HG03565 (cell line): ENCODE measurements at regions not wholly inside any gene's neighbourhood (a gene's known extent, or its start where the extent isn't known, plus 50 kb on each side); places are given as distances from the start of the nearest gene placed in this dataset.

Experiments used
- ATAC-seq: cut with Tn5 transposase; IDR thresholded peaks from one replicate; pipeline ENCODE4 v1.9.1; 2021; ENCODE audit warnings: mild to moderate bottlenecking, moderate library complexity; ENCODE audit not compliant: unreplicated experiment

DNA sequence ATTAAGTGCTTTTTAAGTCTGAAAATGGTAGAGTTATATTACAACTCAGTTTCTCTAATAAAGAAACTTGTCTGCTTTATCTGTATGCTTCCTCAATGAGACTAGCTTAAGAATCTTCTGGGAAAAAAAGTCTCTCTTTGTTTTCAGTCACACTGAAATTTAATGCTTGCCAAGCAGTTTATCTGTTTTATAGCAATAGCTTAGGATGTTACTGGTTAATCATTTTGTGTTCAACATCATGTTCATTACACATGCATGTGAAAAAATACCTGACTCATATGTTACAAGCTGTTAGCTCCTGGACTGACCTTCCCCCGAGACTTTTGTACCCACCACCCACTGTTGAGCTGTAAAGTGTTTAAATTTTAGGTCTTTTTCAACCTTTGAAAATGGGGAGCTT lies 706.2 kb upstream of the CBLB start:
- ATAC-seq = no peak

DNA sequence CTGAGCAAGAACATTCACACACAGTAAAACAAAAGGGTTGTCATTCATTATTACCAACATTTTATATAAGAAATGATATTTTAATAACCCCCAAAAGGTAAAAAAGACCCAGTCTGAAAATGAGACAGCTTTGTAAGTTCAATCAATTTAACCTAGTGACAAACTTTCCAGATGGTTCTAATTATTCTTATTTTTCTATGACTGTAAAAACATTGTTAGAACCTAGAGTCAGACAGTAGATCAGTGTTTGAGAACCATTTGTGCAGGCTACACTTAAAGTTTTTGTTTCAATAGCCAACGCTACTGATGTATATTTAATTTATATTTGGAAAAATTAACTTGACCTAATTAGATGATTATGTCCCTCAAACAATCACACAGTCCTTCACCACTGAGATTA lies 708.4 kb upstream of the CBLB start:
- no peak for ATAC-seq

DNA sequence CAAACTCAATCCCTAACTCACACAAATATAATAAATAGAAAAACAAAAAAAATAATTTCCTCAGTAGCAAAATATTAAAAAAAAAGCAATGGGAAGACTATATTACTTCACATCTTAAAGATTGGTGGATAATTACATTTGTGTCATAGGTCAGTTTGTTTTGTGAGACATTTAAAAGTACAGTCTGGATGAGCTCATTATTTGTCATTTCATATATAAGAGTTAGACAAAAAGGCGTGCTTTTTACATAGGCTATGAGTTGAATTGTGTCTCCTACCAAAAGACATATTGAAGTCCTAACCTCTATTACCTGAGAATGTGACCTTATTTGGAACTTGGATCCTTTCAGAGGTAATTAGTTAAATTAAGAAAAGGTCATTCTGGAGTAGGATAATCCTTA lies 710.1 kb upstream of the CBLB start:
- no peak for ATAC-seq

DNA sequence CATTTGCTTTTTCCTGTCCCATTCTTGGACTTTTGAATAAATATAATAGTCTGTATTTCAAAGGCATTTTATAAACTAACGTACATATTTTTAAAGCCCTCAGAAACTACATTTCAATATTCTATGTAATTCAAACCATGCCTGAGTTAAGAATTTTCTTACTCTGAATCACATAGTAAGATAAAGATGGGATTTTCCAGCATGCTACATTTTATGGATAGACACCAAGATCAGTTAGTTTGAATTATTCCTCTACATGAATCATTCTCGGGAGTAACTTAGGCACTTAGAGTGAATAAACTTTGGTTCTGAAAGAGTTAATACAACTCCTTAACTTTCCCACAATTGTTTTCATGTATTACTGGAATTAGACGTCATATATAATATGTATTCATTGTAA lies 713.3 kb upstream of the CBLB start:
- ATAC-seq = no peak

DNA sequence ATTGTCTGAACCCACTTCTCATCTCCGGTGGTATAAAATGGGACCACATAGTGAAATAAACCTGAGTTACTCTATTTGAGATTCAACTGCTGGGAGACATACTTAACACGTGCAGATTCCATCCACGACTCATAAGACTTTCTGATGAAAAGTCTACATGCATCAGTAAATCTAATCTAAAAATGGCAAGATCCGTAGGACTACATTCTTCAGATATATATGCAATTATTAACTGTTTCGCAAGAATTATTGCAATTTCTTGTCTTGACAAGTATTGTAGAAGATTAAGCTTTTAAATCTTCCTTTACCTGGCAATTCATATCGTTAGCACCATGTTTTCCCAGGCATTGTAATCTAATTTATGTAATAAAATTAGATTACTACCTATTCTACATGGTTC lies 718.7 kb upstream of the CBLB start:
- ATAC-seq = no peak

DNA sequence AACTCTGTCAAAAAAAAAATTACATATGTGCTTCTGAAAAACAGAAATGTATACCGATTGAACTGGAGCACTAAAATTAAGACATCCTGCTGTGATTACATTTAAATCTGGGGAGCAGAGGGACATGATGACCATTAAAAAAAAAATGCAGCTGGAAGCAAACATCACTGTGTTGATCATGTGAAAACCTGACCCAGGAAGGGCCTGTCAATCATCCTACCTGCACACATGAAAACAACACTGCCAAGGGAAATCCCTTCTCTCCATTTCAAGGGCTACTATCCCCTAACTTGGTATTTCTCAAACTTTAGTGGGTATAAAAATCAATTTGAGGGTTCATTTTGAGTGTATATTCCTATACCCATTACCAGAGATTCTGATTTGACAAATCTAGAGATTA lies 719.9 kb upstream of the CBLB start:
- ATAC-seq = no peak

DNA sequence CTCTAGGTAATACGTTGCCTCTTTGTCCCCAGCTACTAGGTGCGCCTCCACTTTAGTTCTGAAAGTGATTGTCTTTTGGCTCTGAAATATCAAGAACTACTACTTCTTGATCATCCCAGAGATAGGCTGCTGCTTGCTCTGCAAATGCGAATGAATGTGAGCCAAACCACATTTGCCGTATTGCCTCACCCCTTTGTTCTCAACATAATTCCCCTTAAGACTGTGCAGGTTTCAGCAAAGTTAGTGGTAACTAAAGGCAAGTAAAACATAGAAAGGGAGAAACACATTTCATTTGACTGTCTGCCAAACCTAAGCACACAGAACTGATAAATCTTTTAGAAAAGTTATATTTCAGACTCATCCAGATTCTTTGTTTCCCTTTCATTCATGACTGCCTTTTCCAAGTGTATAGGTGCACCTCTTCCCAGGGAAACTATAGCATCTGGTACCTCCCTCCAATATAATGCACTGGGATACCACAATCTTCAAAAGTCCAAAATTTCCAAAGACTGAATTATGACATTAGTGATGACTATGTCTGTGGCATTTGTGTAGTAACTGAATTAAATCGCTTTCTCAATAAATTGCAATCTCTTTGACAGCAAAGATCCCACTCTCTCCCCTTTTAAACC lies 720.6 kb upstream of the CBLB start:
- no peak for ATAC-seq

DNA sequence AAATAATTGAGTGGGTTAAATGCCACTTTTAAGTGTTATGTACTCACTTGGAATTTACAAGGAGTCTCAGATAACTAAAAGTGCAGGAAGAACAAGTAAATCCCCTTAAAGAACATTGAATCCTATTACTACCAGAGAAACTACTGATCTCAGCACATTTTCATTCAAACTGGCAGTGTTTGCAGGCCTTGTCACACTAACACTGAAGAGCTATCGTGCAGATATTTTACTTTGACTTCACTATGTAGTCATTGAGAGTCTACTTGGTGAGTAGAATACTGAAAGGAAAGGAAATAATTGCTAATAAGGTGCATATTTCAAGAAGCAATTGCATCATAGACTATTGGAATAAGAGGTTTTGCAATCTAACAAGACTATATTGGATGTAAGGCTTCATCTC lies 721.4 kb upstream of the CBLB start:
- no peak for ATAC-seq

DNA sequence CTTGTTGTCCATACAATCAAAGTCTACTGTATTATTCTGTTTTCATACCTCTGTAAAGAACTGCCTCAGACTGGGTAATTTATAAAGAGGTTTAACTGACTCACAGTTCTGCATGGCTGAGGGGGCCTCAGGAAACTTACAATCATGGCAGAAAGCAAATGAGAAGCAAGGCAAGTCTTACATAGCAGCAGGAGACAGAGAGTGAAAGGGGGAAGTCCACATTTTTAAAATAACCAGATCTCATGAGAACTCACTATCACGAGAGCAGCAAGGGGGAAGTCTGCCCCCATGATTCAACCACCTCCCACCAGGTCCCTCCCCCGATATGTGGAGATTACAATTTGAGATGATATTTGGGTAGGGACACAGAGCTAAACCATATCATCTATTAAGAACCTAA lies 724.6 kb upstream of the CBLB start:
- no peak for ATAC-seq

DNA sequence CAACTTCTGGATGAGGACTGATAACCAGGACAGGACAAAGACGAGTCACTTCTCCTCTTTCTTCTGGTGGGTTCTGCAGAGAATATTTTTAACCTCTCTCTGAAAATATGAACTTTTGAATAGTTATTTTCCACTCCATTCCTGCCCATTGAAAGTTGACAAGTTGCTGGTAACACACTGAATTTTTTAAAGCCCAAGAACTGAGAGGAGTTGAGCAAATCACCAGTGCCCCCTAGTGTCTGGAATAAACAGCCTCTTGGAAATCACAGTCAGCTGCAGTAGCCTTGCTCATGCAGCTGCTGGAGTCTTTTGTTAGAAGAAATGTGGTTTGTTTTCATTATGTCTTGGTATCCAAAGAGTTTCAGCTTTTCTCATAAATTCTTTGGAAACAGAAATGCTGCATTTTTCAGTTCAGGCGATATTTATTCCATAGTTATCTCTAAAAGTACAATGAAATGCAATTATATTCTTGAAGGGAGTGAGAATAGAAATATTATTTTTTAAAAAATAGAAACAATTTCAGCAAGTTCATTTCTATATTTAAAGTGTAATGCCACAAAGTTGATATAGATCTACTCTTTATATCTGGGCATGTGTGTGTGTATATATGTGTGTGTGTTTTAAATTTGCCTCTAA lies 741.0 kb upstream of the CBLB start:
- ATAC-seq = peak; percentile 82

DNA sequence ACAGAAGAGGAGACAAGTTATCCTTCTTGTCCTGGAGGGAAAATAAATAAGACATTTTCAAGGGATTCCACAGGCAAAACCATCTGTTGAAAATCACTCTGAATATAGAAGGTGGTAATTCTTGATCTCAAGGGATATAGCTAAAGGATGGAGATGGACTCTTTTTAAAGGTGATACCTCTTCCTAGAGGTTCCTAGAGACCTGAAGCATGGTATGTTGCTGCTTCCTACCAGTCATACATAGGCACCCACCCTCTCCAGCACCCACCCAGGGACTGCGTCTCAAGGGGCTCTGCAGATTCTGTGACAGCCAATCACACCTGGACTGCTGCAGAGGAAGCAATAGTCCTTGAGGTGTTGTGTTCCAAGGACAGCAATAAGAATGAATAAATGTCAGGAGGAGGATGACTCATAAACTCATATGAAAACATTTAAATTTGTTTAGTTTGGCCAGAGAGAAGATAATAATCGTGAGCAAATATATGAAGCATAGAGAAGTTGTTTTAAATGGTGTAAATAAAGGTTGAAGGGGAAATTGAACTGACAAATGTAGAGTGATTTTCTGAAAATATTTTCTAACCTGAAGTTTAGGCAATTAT lies 741.6 kb upstream of the CBLB start:
- ATAC-seq = no peak

DNA sequence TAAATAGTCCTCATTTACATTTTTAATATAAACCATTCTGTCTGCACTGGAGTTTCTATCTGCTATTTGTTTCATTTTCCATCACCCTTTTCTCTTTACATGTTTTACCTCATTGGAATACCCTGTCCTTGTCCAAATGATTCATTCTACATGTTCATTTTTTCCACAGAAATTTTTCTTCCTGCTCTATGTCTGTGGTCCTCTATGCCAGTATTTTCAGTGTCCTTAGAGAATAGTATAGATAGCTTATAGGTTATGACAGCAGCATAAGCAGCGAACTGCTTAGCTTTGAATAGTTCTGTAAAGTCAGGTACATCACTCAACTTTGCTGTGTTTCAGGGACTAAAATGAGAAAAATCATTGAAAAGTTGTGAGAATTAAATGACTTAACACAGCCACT lies 742.3 kb upstream of the CBLB start:
- ATAC-seq = no peak

DNA sequence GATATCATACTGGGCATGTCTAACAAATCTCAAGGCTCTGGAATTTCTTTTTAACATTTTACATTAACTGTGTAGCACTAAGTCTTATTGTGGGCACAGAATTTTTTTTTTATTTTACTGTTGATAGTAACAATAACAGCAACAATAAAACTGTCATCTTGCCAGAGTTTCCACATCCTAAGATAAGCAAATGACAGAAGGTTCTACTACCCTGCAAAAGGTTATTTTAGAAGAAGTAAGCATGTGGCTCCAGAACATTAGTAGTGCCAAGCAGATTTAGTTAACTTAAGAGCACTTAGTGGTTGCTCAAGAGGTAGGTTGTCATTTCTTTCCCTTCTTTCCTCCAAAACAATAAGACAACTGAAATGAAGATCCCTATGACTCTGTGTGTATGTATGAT lies 743.0 kb upstream of the CBLB start:
- no peak for ATAC-seq

DNA sequence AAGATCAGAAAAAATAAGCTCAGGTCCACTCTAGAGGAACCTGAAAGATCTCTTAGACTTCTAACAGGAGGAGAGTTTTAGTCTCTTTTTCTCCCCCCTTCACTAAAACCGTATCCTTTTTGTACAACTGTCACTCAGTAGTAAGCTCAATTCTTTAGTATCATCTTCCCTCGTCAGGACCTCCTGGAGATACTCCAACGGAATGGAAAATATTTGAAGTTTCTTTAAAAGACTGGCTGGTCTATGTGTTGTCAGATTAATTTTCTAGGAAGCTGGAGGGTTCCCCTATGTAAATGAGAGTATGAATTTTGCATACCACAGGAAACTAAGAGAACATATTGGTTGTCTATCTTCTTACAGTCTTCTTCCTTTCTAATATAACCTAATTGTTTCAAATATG lies 747.7 kb upstream of the CBLB start:
- ATAC-seq = no peak

DNA sequence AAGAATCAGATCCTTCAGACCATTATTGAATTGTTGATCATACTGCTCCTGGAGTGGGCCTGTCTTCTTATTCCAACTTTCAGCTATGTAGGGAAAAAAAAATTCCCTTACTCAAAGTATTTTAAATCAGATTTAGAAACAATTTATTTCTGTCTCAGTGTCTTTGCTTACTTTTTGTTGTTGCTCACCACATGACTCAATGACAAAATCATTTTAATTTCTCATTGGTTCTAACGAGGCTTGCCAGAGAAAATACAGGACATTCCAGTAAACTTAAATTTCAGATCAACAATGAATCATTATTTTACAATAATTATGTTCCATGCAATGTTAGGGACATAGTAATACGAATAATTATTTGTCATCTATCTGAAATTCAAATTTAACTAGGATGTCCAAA lies 748.5 kb upstream of the CBLB start:
- ATAC-seq = no peak

DNA sequence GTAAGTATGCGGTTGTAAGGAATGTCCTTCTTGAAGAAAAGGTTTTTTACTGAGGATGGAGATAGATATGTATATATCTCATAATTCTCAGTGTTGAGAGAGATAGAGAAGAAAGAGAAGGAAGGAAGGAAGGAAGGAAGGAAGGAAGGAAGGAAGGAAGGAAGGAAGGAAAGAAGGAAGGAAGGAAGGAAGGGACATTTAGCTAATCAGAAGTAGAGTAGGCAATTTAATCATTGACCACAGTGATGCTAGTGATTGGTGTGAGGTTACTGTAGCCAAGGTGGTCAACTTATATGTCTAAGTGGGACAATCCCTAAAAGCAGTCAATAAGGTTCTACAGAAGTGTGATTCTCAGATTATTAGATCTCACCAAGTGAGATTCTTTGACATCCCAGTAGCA lies 751.8 kb upstream of the CBLB start:
- ATAC-seq = no peak

DNA sequence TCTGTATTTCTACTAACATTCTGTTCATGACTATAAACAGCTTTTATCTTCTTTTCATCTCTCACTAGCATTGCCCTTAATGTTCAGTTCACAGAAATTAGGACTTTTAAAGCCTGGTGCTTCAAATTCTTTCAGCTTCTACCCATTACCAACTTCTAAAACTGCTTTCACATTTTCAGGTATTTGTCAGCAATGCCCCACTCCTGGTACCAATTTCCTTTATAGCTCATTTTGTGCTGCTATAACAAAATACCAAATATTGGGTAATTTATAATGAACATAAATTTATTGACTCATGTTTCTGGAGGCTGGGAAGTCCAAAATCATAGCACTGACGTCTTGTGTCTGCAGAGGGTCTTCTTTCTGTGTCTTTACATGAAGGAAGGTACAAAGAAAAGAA lies 753.1 kb upstream of the CCDC54 start:
- ATAC-seq = no peak

DNA sequence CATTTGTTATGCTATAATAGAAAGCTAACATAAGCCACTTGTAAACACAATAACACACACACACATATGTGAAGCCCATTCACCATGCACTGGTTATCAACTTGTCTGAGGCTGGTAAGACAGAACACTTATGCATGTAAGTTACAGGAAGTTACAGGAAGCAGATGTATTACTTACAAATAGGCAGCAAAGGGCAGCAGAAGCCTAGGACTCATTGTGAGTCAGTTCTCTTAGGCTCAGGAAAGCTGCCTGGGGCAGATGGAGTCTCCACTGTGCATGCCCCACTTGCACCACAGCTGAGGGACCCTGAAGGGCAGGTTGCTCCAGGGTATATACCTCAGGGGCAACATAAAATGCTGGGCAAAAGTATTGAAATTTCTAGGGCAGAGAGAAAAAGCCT lies 748.8 kb upstream of the CCDC54 start:
- no peak for ATAC-seq

DNA sequence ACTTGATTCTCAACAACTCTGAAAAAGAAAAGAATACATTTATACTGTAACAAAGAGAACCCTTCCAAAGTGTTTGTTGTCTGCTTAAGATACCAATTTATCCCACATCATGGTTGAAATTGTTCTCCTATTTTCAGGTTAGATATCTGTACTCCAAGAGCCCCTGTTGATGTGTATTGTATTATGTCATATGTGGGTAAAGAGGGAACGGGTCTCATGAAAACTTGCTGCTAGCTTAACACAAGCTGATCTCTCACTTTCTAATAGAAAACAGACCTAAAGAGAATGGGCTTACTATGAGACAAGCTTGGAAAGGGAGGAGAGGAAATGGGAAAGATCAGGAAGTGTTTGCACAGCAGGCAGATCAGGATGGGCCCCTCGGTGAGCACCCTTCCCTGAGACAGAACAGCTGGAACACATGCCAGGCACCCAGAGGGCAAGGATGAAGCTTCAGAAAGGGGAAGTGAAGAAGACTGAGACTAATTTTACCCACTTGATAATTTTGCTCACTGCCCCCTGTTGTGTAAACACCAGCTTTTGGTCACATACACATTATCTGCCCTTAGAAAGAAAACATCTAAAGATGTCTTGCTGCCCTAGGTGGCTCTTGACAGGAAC lies 747.9 kb upstream of the CCDC54 start:
- ATAC-seq = peak; percentile 78

DNA sequence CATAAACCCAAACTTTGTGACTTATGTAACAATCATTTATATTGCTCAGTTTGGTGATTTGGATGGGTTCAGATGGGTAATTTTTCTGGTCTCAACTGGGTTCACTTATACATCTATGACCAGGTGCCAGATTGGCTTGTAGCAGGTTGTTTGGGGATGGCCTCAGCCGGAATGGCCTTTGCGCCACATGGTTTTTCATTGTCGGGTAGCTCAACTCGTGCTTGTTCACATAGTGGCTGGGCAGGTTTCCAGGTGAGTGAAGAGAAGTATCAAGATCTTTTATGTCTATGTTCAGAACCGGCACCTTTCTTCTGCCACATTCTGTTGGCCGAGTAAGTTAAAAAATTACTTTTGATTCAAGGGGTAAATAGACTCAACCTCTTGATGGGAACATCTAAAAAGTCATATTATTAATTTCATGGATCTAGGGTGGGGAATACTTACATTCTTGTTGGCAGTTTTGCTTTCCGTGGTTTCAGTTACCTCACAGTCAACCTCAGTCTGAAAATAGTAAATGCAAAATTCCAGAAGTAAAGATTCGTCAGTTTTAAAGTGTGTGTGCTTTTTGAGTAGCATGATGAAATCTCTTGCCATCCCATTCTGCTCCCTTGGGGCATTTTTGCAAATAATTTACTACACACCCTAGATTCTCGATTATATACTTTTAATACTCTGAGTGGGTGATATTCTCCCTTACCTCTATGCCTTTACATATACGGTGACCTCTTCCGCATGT lies 745.7 kb upstream of the CCDC54 start:
- ATAC-seq = no peak

DNA sequence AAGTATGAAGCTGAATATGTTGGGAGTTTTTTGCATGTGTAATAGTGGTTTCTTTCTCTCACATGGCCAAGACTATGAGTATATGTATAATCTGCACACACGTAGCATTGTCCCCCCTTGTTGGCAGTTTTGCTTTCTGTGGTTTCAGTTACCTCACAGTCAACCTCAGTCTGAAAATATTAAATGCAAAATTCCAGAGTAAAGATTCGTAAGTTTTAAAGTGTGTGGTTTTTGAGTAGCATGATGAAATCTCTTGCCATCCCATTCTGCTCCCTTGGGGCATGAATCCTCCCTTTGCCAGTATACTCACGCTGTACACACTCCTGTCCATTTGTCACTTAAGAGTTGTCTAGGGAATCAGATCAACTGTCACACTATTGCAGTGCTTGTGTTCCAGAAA lies 742.0 kb upstream of the CCDC54 start:
- ATAC-seq = peak; percentile 53

DNA sequence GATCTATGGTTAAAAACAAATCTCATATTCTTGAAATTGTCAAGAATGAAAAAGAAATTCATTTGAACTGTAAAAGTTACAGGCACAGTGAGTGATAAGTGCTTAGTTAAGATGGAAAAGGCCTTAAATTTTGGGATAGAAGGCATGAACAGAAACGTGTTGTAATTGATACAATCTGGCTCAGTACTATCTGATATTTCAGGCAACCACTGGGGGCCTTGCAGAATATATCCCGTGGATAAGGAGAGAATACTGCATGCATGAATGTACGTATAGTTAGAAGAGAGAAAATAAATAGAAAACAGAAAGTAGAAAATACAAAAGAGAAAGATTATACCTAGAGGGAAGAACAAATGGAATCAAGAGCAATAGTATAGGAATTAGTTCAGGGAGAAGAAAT lies 741.4 kb upstream of the CCDC54 start:
- ATAC-seq = no peak
